Endothelial cell of umbilical vein (primary cell): ENCODE measurements at regions not wholly inside any gene's neighbourhood (a gene's known extent, or its start where the extent isn't known, plus 50 kb on each side); places are given as distances from the start of the nearest gene placed in this dataset.

Experiments used
- BruUV-seq: library from RNA; stranded (reverse); fragments of 400-500 nt; replicated peaks from 2 replicates; lab custom pipeline; 2021; lab: Mats Ljungman, UMichigan
- CTCF ChIA-PET: fragments of 300-600, 350-600 bp; sonication (Branson Sonifier 250); formaldehyde crosslinking; loops from one replicate; lab custom pipeline; 2021; ENCODE audit warnings: antibody characterized with exemption, inconsistent platforms; lab: Charles Lee
- POLR2A ChIA-PET: fragments of 300-600, 350-600 bp; sonication (Branson Sonifier 250); formaldehyde crosslinking; loops from one replicate; lab custom pipeline; 2021; ENCODE audit warnings: antibody characterized with exemption, inconsistent platforms; lab: Charles Lee
- DNase-seq: peaks from one replicate; pipeline ENCODE4 v3.0.0-alpha.2; 2011; ENCODE audit warnings: low read depth, low spot score
- FAIRE-seq: peaks from 2 replicates; lab custom pipeline; 2011; peaks lifted over from hg19 to GRCh38; lab: Jason Lieb, UNC
- H2AFZ ChIP-seq: 2 replicates; pipeline ENCODE4 v1.6.0; 2012; ENCODE audit warnings: low read depth, low read length, control low read depth, inconsistent platforms
- H3K27ac ChIP-seq: 2 replicates; pipeline ENCODE4 v1.5.1; 2011; ENCODE audit warnings: low read depth, mild to moderate bottlenecking, control low read depth, low read length, moderate library complexity; ENCODE audit not compliant: insufficient read depth
- H3K27me3 ChIP-seq, 2 experiments: 2 replicates each; pipeline versions ENCODE4 v1.6.0 to v1.6.1; 2011; ENCODE audit warnings: low read length in 2 of 2, mixed read lengths in 1 of 2; ENCODE audit not compliant: control insufficient read depth in 2 of 2, insufficient read depth in 2 of 2
- H3K36me3 ChIP-seq, 2 experiments: 2 replicates in 1 of 2; 3 replicates in 1 of 2; pipeline ENCODE4 v1.5.1; 2011; ENCODE audit warnings: low read length in 2 of 2, mild to moderate bottlenecking in 1 of 2, moderate library complexity in 1 of 2; ENCODE audit not compliant: control insufficient read depth in 2 of 2, insufficient read depth in 2 of 2; ENCODE audit errors: extremely low read depth in 1 of 2
- H3K4me1 ChIP-seq: 3 replicates; pipeline ENCODE4 v1.5.1; 2011; ENCODE audit warnings: mild to moderate bottlenecking, low read length; ENCODE audit not compliant: control insufficient read depth, insufficient read depth; ENCODE audit errors: extremely low read depth
- H3K4me2 ChIP-seq: 2 replicates; pipeline ENCODE4 v1.6.1; 2011; ENCODE audit warnings: low read length, control low read depth, mixed read lengths; ENCODE audit not compliant: insufficient read depth
- H3K4me3 ChIP-seq, 3 experiments: fragments of 200-600 bp in 1 of 3; sonication (generic), shearing (Covaris generic) in 1 of 3; replicated peaks in 1 of 3; 2 replicates each; pipeline ENCODE4 v1.5.1; 2011 to 2016; ENCODE audit warnings: control low read depth in 3 of 3, low read length in 3 of 3, mild to moderate bottlenecking in 2 of 3, inconsistent platforms in 1 of 3, low read depth in 1 of 3, moderate library complexity in 1 of 3; ENCODE audit not compliant: insufficient read depth in 1 of 3
- H3K79me2 ChIP-seq: 2 replicates; pipeline ENCODE4 v1.6.0; 2012; ENCODE audit warnings: low read length, inconsistent platforms; ENCODE audit not compliant: control insufficient read depth, insufficient read depth
- H3K9ac ChIP-seq: replicated peaks from 2 replicates; pipeline ENCODE3; 2011; ENCODE audit warnings: low read length, control low read depth; ENCODE audit not compliant: insufficient read depth; ENCODE audit errors: extremely low read depth
- H3K9me1 ChIP-seq: replicated peaks from 3 replicates; pipeline ENCODE4 v1.6.0; 2011; ENCODE audit warnings: mild to moderate bottlenecking, low read length; ENCODE audit not compliant: control insufficient read depth, insufficient read depth; ENCODE audit errors: extremely low read depth
- H3K9me3 ChIP-seq: replicated peaks from 2 replicates; pipeline ENCODE4 v1.5.1; 2012; ENCODE audit warnings: low read length, inconsistent platforms; ENCODE audit not compliant: control insufficient read depth, insufficient read depth
- H4K20me1 ChIP-seq: replicated peaks from 2 replicates; pipeline ENCODE3; 2011; ENCODE audit warnings: mild to moderate bottlenecking, low read length; ENCODE audit not compliant: control insufficient read depth, insufficient read depth; ENCODE audit errors: extremely low read depth
- EZH2 ChIP-seq: IDR thresholded peaks from 2 replicates; pipeline ENCODE4 v1.6.1; 2012; ENCODE audit warnings: borderline replicate concordance, low read depth, mild to moderate bottlenecking, moderate library complexity, low read length, inconsistent platforms; ENCODE audit not compliant: severe bottlenecking
- FOS ChIP-seq: IDR thresholded peaks from 2 replicates; pipeline ENCODE4 v1.6.1; 2011; ENCODE audit warnings: mild to moderate bottlenecking, low read length, moderate library complexity, borderline replicate concordance; ENCODE audit not compliant: insufficient read depth
- GATA2 ChIP-seq: IDR thresholded peaks from 2 replicates; pipeline ENCODE4 v1.7.0; 2011; ENCODE audit warnings: low read depth, mild to moderate bottlenecking, moderate library complexity, mixed read lengths, low read length; ENCODE audit not compliant: insufficient read length, insufficient read depth
- JUN ChIP-seq: IDR thresholded peaks from 2 replicates; pipeline ENCODE4 v1.6.1; 2011; ENCODE audit warnings: borderline replicate concordance, low read depth; ENCODE audit not compliant: insufficient read length, insufficient read depth
- MYC ChIP-seq: IDR thresholded peaks from one replicate; pipeline ENCODE4 v1.6.1; 2011; ENCODE audit warnings: mild to moderate bottlenecking, low read depth, low read length
- dilution Hi-C: fragments of 300-500 bp; cut with MboI; formaldehyde crosslinking; loops from one replicate; pipeline ENCODE4 v1.15.0; 2019; ENCODE audit warnings: low sequenced_read_pairs; ENCODE audit not compliant: extremely low pct_ligation_motif_present
- intact Hi-C: fragments of 100-400 bp; cut with micrococcal nuclease; formaldehyde crosslinking; loops from one replicate; pipeline ENCODE4 v1.10.0; 2022

- no peak overlapping the region for H3K4me2 ChIP-seq
- no peaks in the 10 kb centered on the region for H3K27me3 ChIP-seq
- H3K79me2 ChIP-seq: no peaks in the 10 kb centered on the region
- DNase-seq (peak; percentile 37), FAIRE-seq (no peak)
- no peaks in the 10 kb centered on the region for H3K9me1 ChIP-seq
- TF ChIP-seq MYC (no peak), JUN (no peak), EZH2 (no peak)
- H3K9me3 ChIP-seq: no peaks in the 10 kb centered on the region
- CTCF ChIA-PET: interaction anchor here (0.6 kb wide), 1 partner anchor 202 kb away, joined by 3 read pairs; no protein-coding TSS in a partner anchor
- BruUV-seq: no TSS peak
- H3K4me1 ChIP-seq: no peaks in the 10 kb centered on the region
- no peaks in the 10 kb centered on the region for H4K20me1 ChIP-seq
- POLR2A ChIA-PET: no interaction called here
- no peaks in the 10 kb centered on the region for H3K36me3 ChIP-seq
- intact Hi-C loops (no loop called here), dilution Hi-C loops (no loop called here)
- no peak overlapping the region for H3K4me3 ChIP-seq
- H3K9ac ChIP-seq: no peak overlapping the region
- H2AFZ ChIP-seq: no peak overlapping the region
- H3K27ac ChIP-seq: no peak overlapping the region
Observed at GRCh38 chr10:21413268-21413667, 112.2 kb downstream of the SKIDA1 start.

GRCh38 chr10:21406595-21407193 is 118.8 kb downstream of the SKIDA1 start:
- H3K4me1 ChIP-seq: peaks cover 8% of the 10 kb centered on the region
- H3K36me3 ChIP-seq: no peaks in the 10 kb centered on the region
- peak; percentile 74 for FAIRE-seq
- no peak overlapping the region for H3K9ac ChIP-seq
- H3K4me3 ChIP-seq: no peak overlapping the region
- no peaks in the 10 kb centered on the region for H3K9me1 ChIP-seq
- no peaks in the 10 kb centered on the region for H3K79me2 ChIP-seq
- peak overlapping the region; percentile 69 for H2AFZ ChIP-seq
- H3K4me2 ChIP-seq: no peak overlapping the region
- H3K9me3 ChIP-seq: no peaks in the 10 kb centered on the region
- no peaks in the 10 kb centered on the region for H3K27me3 ChIP-seq
- no peaks in the 10 kb centered on the region for H4K20me1 ChIP-seq
- dilution Hi-C loops (no loop called here), intact Hi-C loops (loop anchor here (2.0 kb wide), 1 partner anchor 76 kb away; no protein-coding TSS in a partner anchor)
- peak overlapping the region; percentile 39 for H3K27ac ChIP-seq
- POLR2A ChIA-PET: no interaction called here
- CTCF ChIA-PET: interaction anchor here (1.3 to 1.4 kb wide), 2 partner anchors 8 to 32 kb away, joined by 3 to 5 read pairs; no protein-coding TSS in a partner anchor
- TF ChIP-seq MYC: no peak
- peak; percentile 27 for TF ChIP-seq FOS
- peak; percentile 27 for TF ChIP-seq GATA2
- peak; percentile 47 for DNase-seq
- BruUV-seq: no TSS peak
